8988T (cell line): ENCODE measurements at regions not wholly inside any gene's neighbourhood (a gene's known extent, or its start where the extent isn't known, plus 50 kb on each side); places are given as distances from the start of the nearest gene placed in this dataset.
"Not testable (repeated sequence)": the region's sequence is repeated elsewhere in the genome, so short reads cannot be mapped to it uniquely, and the experiment has no call there.

Experiments used
- DNase-seq: peaks from one replicate; pipeline ENCODE4 v3.0.0; 2011

DNA sequence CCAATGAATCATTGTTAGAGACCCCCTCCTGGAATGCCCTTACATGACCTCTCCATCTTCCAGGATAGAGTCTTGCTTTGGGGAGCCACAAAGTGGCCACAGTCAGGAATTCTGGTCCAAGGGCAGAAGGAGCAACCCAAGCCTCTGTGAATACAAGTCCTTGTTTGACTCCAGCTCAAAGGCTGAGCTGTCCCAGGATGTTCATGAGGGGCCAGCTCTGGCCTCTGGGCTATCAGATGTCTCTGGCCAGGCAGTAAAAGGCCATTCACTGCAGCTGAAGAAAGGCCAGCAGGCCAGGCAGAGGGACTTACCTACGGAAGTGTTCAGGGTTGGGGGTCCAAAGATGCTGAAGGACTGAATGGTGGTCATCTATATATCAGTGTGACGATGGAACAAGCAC lies 98.3 kb upstream of the IPO9 start:
- DNase-seq: no peak

DNA sequence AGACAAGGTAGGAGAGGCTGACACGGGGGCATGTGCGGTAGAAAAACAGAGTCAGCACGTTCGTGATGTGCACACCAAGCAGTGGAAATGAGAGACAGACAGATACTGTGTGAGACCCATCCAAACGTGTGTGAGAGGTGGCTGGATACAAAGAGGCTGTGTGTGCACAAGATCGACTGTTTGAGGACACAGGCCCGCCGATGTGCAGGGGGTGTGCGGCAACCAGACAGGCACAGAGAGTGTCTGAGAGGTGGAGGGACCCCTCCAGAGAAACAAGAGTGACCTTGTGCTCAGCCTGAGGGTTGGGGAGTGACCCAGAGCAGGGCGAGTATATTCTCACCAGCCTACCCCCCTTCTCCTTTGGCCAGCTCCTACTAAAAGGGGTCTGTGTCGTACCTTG lies 97.8 kb upstream of the IPO9 start:
- no peak for DNase-seq

DNA sequence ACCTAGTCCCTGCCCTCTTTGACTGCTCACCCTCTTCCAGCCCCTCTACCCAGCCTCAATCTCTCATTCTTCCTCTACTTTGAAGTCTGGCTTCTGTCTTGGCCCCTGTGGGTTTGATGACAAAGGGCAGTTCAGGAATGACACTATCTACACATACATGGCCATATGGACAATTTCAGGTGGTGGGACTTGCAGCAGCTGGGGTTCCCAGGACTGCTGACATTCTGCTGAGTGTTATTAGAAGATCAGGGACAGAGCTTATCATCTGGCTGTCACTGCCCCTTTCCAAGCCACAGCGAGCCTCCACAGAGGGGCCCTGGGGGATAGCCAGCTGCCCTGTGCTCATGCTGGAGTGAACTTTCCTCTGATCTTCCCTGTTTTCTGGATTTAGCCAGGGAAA lies 97.4 kb upstream of the IPO9 start:
- DNase-seq: no peak

DNA sequence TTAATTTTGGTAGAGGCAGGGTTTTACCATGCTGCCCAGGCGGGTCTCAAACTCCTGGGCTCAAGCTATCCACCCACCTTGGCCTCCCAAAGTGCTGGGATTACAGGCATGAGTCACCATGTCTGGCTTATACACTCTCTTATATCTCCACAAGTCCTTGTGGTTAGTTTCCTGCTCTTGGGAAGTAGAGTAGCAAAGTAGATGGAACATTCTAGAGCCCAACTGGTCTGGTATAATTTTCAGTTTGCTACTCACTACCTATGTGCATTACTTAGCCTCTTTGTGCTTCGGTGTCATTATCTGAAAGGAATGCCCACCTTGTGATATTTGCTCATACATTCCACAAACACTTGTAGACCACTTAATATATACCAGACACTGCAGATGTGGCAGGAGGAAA lies 96.6 kb upstream of the IPO9 start:
- no peak for DNase-seq

DNA sequence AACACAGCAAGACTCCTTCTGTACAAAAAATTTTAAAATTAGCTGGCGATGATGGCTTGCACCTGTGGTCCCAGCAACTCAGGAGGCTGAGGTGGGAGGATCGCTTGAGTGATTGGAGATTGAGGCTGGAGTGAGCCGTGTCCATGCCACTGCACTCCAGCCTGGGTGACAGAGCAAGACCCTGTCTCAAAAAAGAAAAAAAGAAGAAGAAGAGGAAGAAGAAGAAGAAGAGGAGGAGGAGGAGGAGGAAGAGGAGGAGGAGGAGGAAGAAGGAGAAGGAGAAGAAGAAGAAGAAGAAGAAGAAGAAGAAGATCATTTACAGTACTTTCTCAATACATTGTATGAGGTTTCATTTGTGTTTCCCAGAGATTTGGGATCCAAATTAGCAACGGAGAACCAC lies 94.7 kb upstream of the IPO9 start:
- DNase-seq: not testable (repeated sequence)

DNA sequence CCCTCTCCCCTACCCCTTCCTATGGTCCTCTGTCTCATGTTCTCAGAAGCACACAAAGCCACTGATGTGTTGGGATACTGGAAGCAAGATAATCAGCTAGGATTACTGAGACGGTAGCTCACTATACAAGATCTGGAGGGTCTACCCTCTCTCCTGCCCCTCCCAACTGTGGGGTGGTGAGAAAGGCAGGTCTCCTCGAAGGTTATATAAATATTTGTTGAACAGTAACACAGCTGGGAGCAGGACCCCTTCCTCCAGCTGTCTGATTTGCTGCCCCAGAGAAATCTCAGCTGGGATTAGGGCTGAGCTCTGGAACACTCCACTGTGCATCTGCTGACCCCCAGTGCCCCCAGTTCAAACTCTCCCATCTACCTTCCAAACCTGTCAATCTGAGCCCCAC lies 94.2 kb upstream of the IPO9 start:
- no peak for DNase-seq

DNA sequence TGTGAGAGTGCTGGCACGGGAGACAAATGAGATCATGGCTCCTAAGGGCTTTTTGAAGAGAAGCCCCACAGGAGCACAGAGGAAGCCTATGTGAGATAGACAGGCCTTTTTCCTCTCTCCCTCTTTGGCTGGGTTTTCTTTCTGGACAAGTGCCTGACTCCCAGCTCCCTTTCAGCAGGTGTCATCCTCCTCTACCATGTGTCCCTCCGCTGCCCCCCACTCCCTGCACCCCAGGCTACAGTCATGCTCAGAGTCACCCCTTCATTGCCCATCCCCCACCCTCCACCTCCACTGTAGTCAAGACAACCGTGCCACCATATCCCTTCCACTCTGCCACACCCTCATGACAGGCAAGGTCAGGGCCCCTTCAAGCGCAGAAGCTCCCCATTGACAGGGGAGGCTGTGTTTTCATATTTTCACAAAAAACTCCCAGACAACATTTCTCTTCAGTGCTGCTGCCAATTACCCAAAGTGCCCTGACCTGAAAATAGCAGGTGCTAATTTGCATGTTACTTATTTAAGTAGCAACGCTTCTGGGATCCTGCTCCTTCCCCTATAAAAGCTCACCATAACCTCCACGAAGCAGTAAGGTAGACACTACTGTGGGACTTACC lies 92.1 kb upstream of the IPO9 start:
- no peak for DNase-seq

DNA sequence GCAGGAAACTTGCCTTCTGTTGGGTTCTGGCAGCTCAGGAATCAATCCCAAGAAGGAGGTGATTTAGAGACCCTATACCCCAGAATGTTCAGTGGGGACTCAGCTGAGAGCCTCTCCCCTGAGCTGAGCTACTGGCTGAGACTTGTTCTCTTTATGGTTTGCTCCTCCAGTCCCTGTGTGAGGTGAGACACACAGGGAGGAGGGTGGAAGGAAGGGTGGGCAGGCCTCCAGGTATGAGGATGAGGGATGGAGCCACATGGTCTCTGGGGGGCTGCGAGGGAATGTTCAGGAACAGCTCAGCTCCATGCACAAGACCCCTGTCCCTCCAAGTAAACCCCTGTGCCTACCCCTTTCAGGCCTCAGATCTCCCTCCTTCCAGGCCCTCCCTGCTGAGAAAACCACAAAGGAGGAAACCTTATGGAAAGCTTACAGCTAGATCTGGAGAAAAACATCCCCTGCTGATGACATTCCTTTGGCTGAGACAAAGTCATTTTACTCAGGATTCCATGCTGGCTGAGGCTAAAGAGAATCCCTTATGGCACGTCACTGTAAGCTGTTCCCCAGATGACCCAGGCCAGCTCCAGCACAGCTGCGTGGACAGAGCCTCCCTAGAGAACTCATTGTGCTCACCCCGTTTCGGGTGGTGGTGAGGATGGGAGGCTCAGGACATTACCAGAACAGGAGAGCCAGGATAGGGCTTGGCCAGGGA lies 91.5 kb upstream of the IPO9 start:
- no peak for DNase-seq

DNA sequence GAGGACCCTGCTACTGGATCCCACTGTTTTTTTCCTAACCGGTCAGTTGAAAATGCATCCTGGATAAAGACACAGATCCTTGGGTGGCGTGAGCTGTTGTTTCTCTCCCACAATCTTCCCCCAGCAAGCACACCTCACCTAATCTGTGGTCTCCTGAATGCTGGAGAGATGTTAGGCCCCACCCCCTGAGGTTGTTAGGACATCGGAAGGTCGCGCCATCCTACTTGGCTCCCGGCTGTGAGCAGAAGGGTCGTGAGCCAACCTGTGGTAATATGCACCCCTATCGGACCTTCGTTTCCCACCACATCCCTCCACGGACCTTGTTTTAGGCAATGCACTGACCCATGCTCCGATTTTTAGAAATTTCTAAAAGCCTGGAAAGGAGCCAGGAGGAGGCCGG lies 89.9 kb upstream of the IPO9 start:
- DNase-seq: no peak

DNA sequence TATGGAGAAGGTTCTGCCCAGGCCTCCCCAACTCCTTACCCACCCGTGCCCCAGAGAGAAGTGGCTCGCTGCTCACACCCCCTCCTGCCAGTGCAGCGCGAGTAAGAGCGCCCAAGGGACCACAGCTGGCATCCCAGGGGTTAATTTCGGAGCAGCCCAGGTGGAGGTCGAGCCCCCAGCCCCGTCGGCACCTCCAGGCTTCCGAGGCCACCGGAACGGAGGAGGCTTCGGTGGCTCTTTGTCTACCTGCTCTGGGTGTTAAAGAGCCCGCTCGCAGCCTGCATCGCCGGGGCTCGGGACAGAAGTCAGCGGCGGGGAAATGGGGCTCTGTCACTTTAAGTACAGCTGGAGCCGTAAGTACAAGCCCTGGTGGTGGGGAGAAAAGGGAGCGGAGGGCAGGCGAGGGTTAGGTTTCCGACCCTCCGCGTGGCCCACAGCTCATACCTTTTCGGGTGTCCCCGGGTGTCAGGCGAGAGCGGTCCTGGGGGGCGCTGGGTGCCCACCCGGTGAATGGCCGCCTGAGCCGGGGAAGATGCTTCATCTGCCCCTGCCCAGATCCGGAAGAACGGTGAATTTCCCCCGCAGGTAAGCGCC lies 89.4 kb upstream of the IPO9 start:
- peak; percentile 75 for DNase-seq

DNA sequence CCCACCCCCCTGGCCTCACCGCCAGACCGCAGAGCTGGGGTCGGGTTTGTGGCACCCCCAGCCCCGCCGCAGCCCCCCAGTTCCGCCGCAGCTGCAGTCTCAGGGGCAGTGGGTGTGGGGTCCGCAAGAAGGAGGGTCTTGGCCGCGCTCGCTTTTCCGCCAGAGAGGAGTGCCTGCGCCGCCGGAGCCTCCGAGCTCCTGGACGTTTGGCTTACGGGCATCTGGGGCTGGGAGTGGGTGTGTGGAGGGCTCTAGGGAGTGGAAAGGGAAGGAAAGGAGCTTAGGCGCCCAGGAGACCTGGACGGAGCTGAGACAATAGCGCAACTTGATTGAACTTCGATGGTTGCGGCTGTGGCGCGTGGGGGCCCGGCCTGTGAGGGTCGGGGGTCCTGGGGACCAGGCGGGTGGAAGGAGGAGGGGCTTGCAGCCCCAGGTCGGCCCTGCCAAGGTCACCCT lies 88.8 kb upstream of the IPO9 start:
- peak; percentile 52 for DNase-seq

DNA sequence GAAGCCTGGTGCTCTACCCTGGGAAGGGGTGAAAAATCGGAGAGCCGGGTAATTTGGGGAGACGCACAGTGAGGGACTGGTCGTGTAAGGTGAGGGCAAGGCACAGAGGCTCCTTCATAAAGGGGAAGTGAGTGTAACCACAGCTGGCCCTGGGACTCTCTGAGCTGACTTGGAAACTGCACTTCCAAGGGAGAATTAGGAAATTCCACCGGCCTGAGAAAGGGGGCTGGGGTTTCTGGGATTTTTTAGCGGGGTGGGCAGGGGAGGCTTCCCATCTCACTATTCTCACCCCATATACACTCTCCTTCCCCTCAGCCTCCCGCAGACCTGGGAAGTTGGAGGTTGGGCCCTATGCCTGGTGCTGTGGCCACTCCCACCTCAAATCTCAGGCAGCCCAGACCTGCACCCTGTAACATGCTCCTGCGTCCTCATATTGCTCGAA lies 88.3 kb upstream of the IPO9 start:
- DNase-seq: no peak

DNA sequence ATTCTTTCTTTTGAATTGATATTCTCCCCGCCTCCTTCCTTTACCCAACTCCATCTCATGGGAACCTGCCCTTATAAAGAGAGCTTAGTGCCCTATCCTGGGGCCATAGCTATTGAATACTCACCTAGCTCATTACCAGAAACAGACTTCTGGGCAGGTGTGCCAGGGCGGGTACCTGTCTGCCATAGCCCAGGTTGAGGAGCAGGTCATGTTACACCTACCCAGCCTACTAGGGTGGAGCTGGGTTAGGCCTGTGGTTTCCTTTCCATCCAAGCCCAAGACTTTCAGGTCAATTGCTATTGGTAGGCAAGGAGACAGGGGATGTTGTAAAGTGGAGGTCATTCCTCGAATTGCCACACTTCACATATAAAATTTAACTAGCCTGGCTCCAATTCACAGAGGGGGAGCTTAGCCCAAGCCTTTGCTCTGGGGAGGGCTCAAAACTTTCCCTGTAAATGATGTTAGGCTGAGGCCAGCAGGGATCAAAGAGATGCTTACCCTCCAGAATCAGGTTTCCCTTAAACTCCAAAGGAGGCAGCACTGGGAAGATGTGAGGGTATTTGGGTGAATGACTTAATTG lies 87.1 kb upstream of the IPO9 start:
- no peak for DNase-seq

DNA sequence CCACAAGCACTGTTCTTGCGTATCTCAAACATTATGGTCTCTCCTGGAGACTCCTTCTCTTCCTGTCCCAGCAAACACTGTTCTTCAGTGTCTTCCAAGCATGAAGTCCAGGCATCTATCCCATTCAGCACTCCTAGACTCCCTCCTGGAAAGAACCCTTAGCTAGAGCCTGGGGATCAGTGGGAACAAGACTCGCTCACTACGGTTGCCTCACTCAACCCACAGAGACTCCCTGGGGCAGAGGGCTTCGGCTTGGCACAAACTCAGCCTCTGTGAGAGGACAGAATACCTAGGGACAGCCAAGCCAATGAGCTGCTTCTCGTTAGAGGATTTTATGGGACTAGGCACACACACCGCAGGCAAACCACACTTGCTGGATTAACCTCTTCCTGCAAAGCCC lies 86.5 kb upstream of the IPO9 start:
- no peak for DNase-seq

DNA sequence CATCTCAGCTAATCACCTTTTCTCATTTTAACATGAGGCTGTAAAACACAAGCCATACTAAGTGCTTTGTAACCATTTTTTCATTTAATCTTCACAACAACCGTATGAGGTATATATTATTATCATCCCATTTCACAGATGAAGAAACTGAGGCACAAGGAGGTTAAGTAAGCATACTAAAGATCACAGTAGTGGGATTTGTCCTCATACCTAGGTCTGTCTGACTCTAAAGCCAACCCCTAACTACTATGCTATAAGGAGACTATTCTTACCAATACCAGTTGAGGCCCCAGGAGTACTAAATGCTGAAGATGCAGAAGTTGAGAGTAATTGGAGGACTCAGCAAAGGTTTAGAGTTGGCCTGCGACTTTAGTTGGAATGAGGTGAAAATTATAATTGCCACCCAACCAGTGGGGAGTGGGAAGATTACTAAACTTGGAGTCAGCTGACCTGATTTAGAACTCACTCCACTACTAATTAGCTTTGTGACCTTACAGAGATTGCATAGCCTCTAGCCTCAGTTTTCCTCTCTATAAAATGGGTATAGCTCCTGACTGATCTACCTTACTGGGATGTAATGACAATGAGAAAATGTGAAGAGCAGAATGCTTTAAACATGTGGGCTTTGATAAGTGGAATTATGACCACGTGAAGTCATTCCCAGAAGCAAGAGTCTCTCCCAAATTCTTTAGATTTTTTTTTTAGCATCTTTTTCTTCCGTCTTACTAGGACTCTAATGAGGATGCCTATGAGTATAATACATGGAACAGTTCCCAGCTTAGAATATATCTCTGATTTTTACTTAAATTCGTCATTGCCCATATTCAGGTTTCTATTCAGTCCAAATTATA lies 85.8 kb upstream of the IPO9 start:
- DNase-seq: no peak

DNA sequence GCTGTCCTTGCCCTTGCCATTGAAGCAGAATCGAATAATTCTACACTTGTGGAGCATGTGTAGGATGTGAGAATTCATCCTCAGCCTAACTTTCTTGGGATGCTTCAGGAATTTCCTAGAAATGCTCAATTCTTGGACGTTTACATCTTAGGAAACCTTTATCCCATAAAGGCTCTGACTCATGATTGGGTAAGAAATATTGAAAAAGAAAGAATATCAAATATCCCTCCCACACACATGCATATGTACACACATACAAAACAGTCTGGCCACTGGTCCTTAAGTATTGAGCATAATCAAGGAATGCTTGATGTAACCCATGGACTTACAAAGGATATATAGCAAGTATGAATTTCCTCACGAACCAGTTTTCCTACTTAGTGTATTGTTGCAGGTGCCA lies 83.9 kb upstream of the IPO9 start:
- DNase-seq: no peak

DNA sequence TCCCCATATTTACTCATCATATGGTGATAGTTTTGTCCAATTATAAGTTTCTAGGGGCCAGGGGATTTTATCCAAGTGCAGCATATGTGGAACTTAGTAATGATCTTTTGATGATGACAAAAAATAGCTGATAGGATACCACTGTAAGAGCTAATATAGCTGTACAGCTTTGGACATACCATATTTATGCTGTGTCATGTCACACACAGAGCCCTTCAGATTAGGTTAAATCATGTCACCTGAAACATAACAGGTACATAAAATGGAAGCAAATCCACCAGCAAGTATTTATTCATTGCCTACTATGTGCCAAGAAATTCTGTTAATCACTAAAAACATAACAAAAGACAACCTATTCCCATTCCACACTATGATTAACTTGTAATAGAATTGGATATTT lies 82.8 kb upstream of the IPO9 start:
- DNase-seq: no peak

DNA sequence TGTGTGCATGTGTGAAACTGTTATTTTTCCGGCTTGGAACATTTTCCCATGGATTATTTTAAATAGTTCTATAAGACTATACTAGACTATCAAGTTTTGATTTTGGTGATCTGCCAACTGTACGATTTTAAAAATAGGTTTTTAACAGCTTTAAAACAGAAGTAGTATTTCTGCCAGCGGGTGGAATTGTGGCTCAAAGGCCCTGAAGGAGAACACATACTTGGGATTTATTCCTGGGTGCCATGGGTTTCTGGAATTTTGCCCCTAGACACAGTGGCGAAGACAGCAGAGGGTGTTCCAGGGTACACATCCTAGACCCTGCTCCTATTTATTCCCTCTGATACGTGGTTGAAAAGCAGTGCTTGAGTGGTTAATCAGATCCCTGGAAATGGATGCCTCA lies 81.7 kb upstream of the IPO9 start:
- no peak for DNase-seq

DNA sequence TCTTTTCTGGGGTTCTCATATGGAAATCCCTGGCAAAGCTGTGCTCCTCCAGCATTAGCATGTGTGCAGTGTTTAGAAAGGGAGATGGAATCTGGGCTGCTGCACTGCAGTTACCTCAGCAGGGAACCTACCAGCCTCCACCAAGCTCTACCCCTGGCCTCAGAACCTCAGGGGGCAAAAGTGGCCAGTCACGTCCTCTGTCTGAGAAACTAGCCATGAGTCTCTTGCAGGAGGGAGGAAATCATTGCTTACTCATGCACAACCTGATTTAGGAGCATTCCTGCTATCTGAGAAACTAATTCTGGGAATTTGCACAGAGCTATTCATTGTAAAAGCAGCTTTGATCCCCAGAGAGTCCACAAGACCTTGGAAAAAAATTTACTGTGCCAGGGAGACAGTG lies 80.6 kb upstream of the IPO9 start:
- DNase-seq: no peak

DNA sequence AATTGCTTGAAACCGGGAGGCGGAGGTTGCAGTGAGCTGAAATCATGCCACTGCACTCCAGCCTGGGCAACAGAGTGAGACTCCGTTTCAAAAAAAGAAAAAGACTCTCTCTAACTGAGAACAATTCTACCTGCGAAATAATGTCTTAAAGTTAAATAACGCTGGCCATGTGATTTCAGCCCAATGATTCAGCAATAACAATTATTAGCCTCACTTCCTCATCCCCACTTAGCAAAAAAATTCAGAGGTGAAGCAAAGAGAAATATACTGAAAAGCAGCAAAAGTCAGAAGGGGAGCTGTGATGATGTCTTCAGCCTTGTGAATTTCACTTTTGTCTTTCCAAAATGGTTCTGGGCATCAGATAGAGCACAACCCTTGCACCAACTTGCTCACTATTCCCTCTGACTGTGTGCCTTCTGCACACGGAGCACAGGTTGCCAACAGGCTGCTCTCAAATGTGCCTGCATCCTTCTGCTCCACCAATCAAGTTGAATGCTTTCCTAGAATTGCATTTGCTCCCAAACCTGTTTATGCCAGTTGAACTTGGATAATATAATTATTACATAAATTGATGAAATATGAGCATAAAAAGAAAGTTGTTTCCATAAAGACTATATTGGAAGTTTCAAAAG lies 79.8 kb upstream of the IPO9 start:
- DNase-seq: no peak

DNA sequence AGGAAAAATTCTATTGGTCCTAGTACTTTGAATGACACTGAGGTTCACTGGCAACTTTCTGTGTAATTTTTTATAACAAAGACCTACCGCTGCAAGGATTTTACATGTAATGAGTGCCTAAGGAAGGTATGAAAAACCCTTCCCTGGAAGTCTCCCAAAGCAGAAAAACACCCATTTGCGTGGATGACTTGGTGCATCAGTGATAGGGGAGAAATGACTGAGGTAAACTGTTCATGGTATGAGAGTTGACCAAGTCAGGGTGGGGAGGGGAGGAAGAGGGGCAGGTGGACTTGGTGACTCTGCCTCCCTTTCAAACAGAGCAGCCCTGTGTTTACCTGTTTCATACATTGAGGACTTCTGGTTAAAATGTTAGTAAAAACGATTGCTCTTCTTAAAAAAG lies 78.8 kb upstream of the IPO9 start:
- DNase-seq: no peak

DNA sequence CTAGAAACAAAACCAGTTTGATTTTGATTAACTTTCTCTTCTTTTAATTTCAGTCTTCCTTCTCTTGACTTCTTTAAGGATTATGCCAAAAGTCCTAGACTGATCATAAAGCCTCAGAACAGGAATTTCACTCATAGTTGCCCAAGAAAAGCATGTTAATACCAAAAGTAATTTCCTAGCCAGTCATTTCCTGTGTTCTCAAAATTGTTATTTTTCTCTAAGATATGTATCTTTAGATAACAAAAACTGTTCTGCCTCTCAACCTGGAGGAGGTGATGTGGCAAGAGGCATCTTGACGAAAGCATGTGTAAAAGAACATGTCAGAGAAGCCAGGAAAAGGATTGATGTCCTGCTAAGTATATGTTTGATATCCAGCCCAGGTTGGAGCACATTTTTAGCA lies 78.0 kb upstream of the IPO9 start:
- no peak for DNase-seq

DNA sequence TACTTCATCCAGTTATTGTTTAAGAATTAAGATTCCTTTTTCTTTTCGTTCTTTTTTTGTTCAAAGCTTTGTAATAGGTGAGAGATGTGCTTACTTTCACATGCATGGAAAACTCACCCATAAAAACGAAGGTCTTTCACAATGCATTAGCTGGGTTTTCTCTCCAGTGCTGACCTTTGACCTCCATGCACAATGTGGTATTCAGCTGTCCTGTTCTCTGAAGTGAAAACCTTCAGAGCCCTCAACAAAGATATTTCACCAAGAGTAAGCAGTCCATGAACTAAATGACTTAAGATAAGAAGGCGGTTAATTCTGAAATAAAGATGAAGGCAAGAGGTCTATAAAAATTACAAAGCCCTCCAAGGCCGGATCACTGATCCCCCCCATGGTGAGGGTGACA lies 77.1 kb upstream of the IPO9 start:
- DNase-seq: no peak
